H9 (cell line): ENCODE measurements at regions not wholly inside any gene's neighbourhood (a gene's known extent, or its start where the extent isn't known, plus 50 kb on each side); places are given as distances from the start of the nearest gene placed in this dataset.

Experiments used
- DNase-seq: peaks from one replicate; pipeline ENCODE4 v3.0.0-alpha.2; 2017
- H2AFZ ChIP-seq: one replicate; pipeline ENCODE4 v1.6.1; 2013; ENCODE audit warnings: mild to moderate bottlenecking, low read length, control low read depth, moderate library complexity
- H2AK5ac ChIP-seq: 2 replicates; pipeline ENCODE4 v1.6.1; 2013; ENCODE audit warnings: low read length, control low read depth, mixed read lengths; ENCODE audit not compliant: insufficient read length
- H2BK120ac ChIP-seq: one replicate; pipeline ENCODE4 v1.6.1; 2013; ENCODE audit warnings: low read depth, mild to moderate bottlenecking, low read length, control low read depth, inconsistent platforms; ENCODE audit not compliant: poor library complexity, severe bottlenecking
- H2BK12ac ChIP-seq: 2 replicates; pipeline ENCODE4 v1.6.1; 2013; ENCODE audit warnings: low read length, control low read depth, mixed read lengths, low read depth; ENCODE audit not compliant: insufficient read length
- H2BK15ac ChIP-seq: 2 replicates; pipeline ENCODE4 v1.6.1; 2013; ENCODE audit warnings: low read depth, low read length, control low read depth
- H2BK20ac ChIP-seq: one replicate; pipeline ENCODE4 v1.6.1; 2013; ENCODE audit warnings: low read depth, mild to moderate bottlenecking, low read length, control low read depth, inconsistent platforms; ENCODE audit not compliant: poor library complexity, severe bottlenecking
- H2BK5ac ChIP-seq: 2 replicates; pipeline ENCODE4 v1.6.1; 2013; ENCODE audit warnings: low read length, control low read depth, mixed read lengths; ENCODE audit not compliant: insufficient read length
- H3K14ac ChIP-seq: 2 replicates; pipeline ENCODE4 v1.6.1; 2013; ENCODE audit warnings: low read length, control low read depth; ENCODE audit not compliant: insufficient read depth
- H3K18ac ChIP-seq: 2 replicates; pipeline ENCODE4 v1.6.1; 2013; ENCODE audit warnings: low read depth, mild to moderate bottlenecking, mixed read lengths, low read length, control low read depth; ENCODE audit not compliant: insufficient read length
- H3K23ac ChIP-seq: 2 replicates; pipeline ENCODE4 v1.6.1; 2013; ENCODE audit warnings: low read length, control low read depth, mixed read lengths, low read depth; ENCODE audit not compliant: insufficient read length
- H3K23me2 ChIP-seq: 2 replicates; pipeline ENCODE4 v1.6.1; 2013; ENCODE audit warnings: low read depth, mild to moderate bottlenecking, mixed read lengths, low read length, control low read depth; ENCODE audit not compliant: insufficient read length, poor library complexity, severe bottlenecking
- H3K27ac ChIP-seq: 2 replicates; pipeline ENCODE4 v1.5.1; 2013; ENCODE audit warnings: low read length, control low read depth, mixed read lengths, low read depth; ENCODE audit not compliant: insufficient read length
- H3K27me3 ChIP-seq: 2 replicates; pipeline ENCODE4 v1.6.1; 2013; ENCODE audit warnings: low read length, control low read depth, inconsistent platforms; ENCODE audit not compliant: insufficient read depth
- H3K4ac ChIP-seq: 2 replicates; pipeline ENCODE4 v1.6.1; 2013; ENCODE audit warnings: low read depth, mild to moderate bottlenecking, control low read depth, inconsistent platforms, low read length, moderate library complexity
- H3K4me1 ChIP-seq: 2 replicates; pipeline ENCODE4 v1.6.1; 2013; ENCODE audit warnings: low read length, control low read depth, inconsistent platforms; ENCODE audit not compliant: insufficient read depth
- H3K4me2 ChIP-seq: 2 replicates; pipeline ENCODE4 v1.6.1; 2013; ENCODE audit warnings: low read length, control low read depth, mixed read lengths; ENCODE audit not compliant: insufficient read length, insufficient read depth
- H3K56ac ChIP-seq: 2 replicates; pipeline ENCODE4 v1.6.1; 2013; ENCODE audit warnings: low read depth, mild to moderate bottlenecking, mixed read lengths, low read length, control low read depth; ENCODE audit not compliant: insufficient read length
- H3K79me1 ChIP-seq: 2 replicates; pipeline ENCODE4 v1.6.1; 2013; ENCODE audit warnings: low read depth, mild to moderate bottlenecking, moderate library complexity, low read length, control low read depth, inconsistent platforms; ENCODE audit not compliant: insufficient read depth, poor library complexity, severe bottlenecking
- H3K79me2 ChIP-seq: 2 replicates; pipeline ENCODE4 v1.6.1; 2013; ENCODE audit warnings: low read length, control low read depth, inconsistent platforms; ENCODE audit not compliant: insufficient read depth
- H3K9ac ChIP-seq: 2 replicates; pipeline ENCODE4 v1.6.1; 2013; ENCODE audit warnings: low read length, control low read depth, mixed read lengths; ENCODE audit not compliant: insufficient read length; ENCODE audit errors: extremely low read depth
- H3K9me3 ChIP-seq: one replicate; pipeline ENCODE4 v1.6.1; 2013; ENCODE audit warnings: low read depth, low read length, inconsistent platforms; ENCODE audit not compliant: control insufficient read depth
- H3T11ph ChIP-seq: one replicate; pipeline ENCODE4 v1.6.1; 2013; ENCODE audit warnings: mild to moderate bottlenecking, low read length, control low read depth, inconsistent platforms
- H4K20me1 ChIP-seq: one replicate; pipeline ENCODE4 v1.6.1; 2013; ENCODE audit not compliant: control insufficient read depth, insufficient read length, insufficient read depth
- H4K5ac ChIP-seq: 2 replicates; pipeline ENCODE4 v1.6.1; 2013; ENCODE audit warnings: low read depth, mild to moderate bottlenecking, mixed read lengths, low read length, control low read depth; ENCODE audit not compliant: insufficient read length
- H4K8ac ChIP-seq: replicated peaks from 2 replicates; pipeline ENCODE4 v1.6.1; 2013; ENCODE audit warnings: low read length, control low read depth, mixed read lengths, low read depth; ENCODE audit not compliant: insufficient read length
- H4K91ac ChIP-seq: 2 replicates; pipeline ENCODE4 v1.6.1; 2013; ENCODE audit warnings: low read depth, mild to moderate bottlenecking, moderate library complexity, mixed read lengths, low read length, control low read depth; ENCODE audit not compliant: insufficient read length
- H3K27ac Mint-ChIP-seq, 3 experiments: 2 replicates in 2 of 3; 3 replicates in 1 of 3; pipeline ENCODE4 v1.8.0; 2020 to 2021; ENCODE audit warnings: mixed read lengths in 3 of 3, mild to moderate bottlenecking in 1 of 3, moderate library complexity in 1 of 3
- H3K27me3 Mint-ChIP-seq: 2 replicates; pipeline ENCODE4 v1.8.0; 2021; ENCODE audit warnings: low read depth, mild to moderate bottlenecking, moderate library complexity, mixed read lengths
- H3K36me3 Mint-ChIP-seq, 3 experiments: 2 replicates in 2 of 3; 3 replicates in 1 of 3; pipeline ENCODE4 v1.8.0; 2020 to 2021; ENCODE audit warnings: low read depth in 3 of 3, mixed read lengths in 3 of 3; ENCODE audit not compliant: insufficient read depth in 1 of 3
- H3K4me1 Mint-ChIP-seq, 2 experiments: 2 replicates each; pipeline ENCODE4 v1.8.0; 2020; ENCODE audit warnings: mixed read lengths in 2 of 2
- H3K4me3 Mint-ChIP-seq, 2 experiments: 2 replicates in 1 of 2; 3 replicates in 1 of 2; pipeline ENCODE4 v1.8.0; 2020 to 2021; ENCODE audit warnings: mild to moderate bottlenecking in 2 of 2, mixed read lengths in 2 of 2, moderate library complexity in 1 of 2
- H3K9me3 Mint-ChIP-seq, 2 experiments: 2 replicates in 1 of 2; 3 replicates in 1 of 2; pipeline ENCODE4 v1.8.0; 2020; ENCODE audit warnings: mild to moderate bottlenecking in 2 of 2, mixed read lengths in 2 of 2, moderate library complexity in 1 of 2
- CTCF ChIP-seq: fragments of 200-600 bp; sonication (generic); conservative IDR thresholded peaks from 3 replicates; pipeline ENCODE4 v1.8.0; 2021; ENCODE audit warnings: antibody characterized with exemption, mild to moderate bottlenecking
- WGBS: extraction: QIAGEN DNeasy Blood & Tissue Kit; methylation state at CpG from one replicate; pipeline ENCODE4 v1.1.7; 2013; ENCODE audit warnings: missing lambda C conversion rate, low lambda C conversion rate, mixed read lengths; ENCODE audit not compliant: insufficient read length; ENCODE audit errors: extremely low coverage; 5-methylcytosine and 5-hydroxymethylcytosine counted together

- Mint-ChIP-seq H3K27me3 (no peaks in the 10 kb centered on the region), H3K27ac (no peak overlapping the region)
- no peak overlapping the region for H3K4me2 ChIP-seq
These were observed 533.5 kb downstream of the IGSF11 start for GRCh38 chr3:118501152-118501551.

More at GRCh38 chr3:118501152-118501551, 533.5 kb downstream of the IGSF11 start:
- H3K4me1 Mint-ChIP-seq, result peaks cover 12 to 16% of the 10 kb centered on the region in 2 experiments; a peak in 3 of 4 replicates
- no peak overlapping the region for H3K4me3 Mint-ChIP-seq
- no peak overlapping the region for H2BK20ac ChIP-seq
- no peaks in the 10 kb centered on the region for H3K9me3 Mint-ChIP-seq
- H3K79me1 ChIP-seq, result no peaks in the 10 kb centered on the region
- no peak overlapping the region for H2AK5ac ChIP-seq
- peak; percentile 49 for TF ChIP-seq CTCF
- no peak overlapping the region for H3K56ac ChIP-seq
- H4K91ac ChIP-seq, result no peak overlapping the region
- H3K27me3 ChIP-seq, result no peaks in the 10 kb centered on the region
- no peak overlapping the region for H2BK120ac ChIP-seq
- H3K4me1 ChIP-seq, result no peaks in the 10 kb centered on the region
- no peak overlapping the region for H3K18ac ChIP-seq
- no peak overlapping the region for H2BK5ac ChIP-seq
- no peak overlapping the region for H3K9ac ChIP-seq
- no CpG with 5 or more reads among the region's 1 CpG for WGBS
- H3K23ac ChIP-seq, result no peak overlapping the region
- no peak overlapping the region for H4K8ac ChIP-seq
- H3K14ac ChIP-seq, result no peak overlapping the region
- peak; percentile 71 for DNase-seq
- no peaks in the 10 kb centered on the region for H3K23me2 ChIP-seq
- H2AFZ ChIP-seq, result peak overlapping the region; percentile 70
- no peak overlapping the region for H2BK12ac ChIP-seq
- no peak overlapping the region for H4K5ac ChIP-seq
- H3K36me3 Mint-ChIP-seq, result no peaks in the 10 kb centered on the region; a peak in 1 of 7 replicates
- no peak overlapping the region for H3K4ac ChIP-seq
- H2BK15ac ChIP-seq, result no peak overlapping the region
- no peaks in the 10 kb centered on the region for H3K79me2 ChIP-seq
- no peak overlapping the region for H3K27ac ChIP-seq
- no peaks in the 10 kb centered on the region for H3K9me3 ChIP-seq
- H3T11ph ChIP-seq, result no peak overlapping the region
- no peaks in the 10 kb centered on the region for H4K20me1 ChIP-seq
